ENCODE measurements at regions not wholly inside any gene's neighbourhood (a gene's known extent, or its start where the extent isn't known, plus 50 kb on each side); places are given as distances from the start of the nearest gene placed in this dataset.

GRCh38 chr14:96741151-96741977, 55.8 kb upstream of the VRK1 start:
- H3K4me3 ChIP-seq (ENCODE audit: low read depth, low read length) = peak overlapping the region; percentile 68
- TF ChIP-seq CTCF (IDR thresholded peaks at IDR 0.05; ENCODE audit: insufficient read depth, low read length) = peak; percentile 83
- DNase-seq (ENCODE audit: low read depth) = peak; percentile 38

GRCh38 chr14:96744262-96744661, 52.9 kb upstream of the VRK1 start:
- no peak overlapping the region for H3K4me3 ChIP-seq (ENCODE audit: low read depth, low read length)
- DNase-seq (ENCODE audit: low read depth) = no peak
- TF ChIP-seq CTCF (IDR thresholded peaks at IDR 0.05; ENCODE audit: insufficient read depth, low read length) = no peak

- DNase-seq (ENCODE audit: low read depth) = no peak
- TF ChIP-seq CTCF (IDR thresholded peaks at IDR 0.05; ENCODE audit: insufficient read depth, low read length) = no peak
- H3K4me3 ChIP-seq (ENCODE audit: low read depth, low read length) = no peak overlapping the region
These were observed 51.6 kb upstream of the VRK1 start for GRCh38 chr14:96745500-96746051.

GRCh38 chr14:96746101-96746500, 51.1 kb upstream of the VRK1 start:
- no peak overlapping the region for H3K4me3 ChIP-seq (ENCODE audit: low read depth, low read length)
- no peak for DNase-seq (ENCODE audit: low read depth)
- no peak for TF ChIP-seq CTCF (IDR thresholded peaks at IDR 0.05; ENCODE audit: insufficient read depth, low read length)

- no peak for TF ChIP-seq CTCF (IDR thresholded peaks at IDR 0.05; ENCODE audit: insufficient read depth, low read length)
These were observed 50.2 kb upstream of the VRK1 start for GRCh38 chr14:96747006-96747405.

More at GRCh38 chr14:96747006-96747405, 50.2 kb upstream of the VRK1 start:
- H3K4me3 ChIP-seq (ENCODE audit: low read depth, low read length) = no peak overlapping the region
- DNase-seq (ENCODE audit: low read depth) = no peak
